SK-N-DZ (cell line): ENCODE measurements at regions not wholly inside any gene's neighbourhood (a gene's known extent, or its start where the extent isn't known, plus 50 kb on each side); places are given as distances from the start of the nearest gene placed in this dataset.
"Not testable (repeated sequence)": the region's sequence is repeated elsewhere in the genome, so short reads cannot be mapped to it uniquely, and the experiment has no call there.

Source experiments
- DNase-seq: peaks from one replicate; pipeline ENCODE4 v3.0.0-alpha.2; 2015; ENCODE audit warnings: low spot score

- no peak for DNase-seq
These were observed 122.8 kb upstream of the NOCT start for GRCh38 chr4:138892483-138893407.

- no peak for DNase-seq
These were observed 124.0 kb upstream of the NOCT start for GRCh38 chr4:138891631-138892031.

DNA sequence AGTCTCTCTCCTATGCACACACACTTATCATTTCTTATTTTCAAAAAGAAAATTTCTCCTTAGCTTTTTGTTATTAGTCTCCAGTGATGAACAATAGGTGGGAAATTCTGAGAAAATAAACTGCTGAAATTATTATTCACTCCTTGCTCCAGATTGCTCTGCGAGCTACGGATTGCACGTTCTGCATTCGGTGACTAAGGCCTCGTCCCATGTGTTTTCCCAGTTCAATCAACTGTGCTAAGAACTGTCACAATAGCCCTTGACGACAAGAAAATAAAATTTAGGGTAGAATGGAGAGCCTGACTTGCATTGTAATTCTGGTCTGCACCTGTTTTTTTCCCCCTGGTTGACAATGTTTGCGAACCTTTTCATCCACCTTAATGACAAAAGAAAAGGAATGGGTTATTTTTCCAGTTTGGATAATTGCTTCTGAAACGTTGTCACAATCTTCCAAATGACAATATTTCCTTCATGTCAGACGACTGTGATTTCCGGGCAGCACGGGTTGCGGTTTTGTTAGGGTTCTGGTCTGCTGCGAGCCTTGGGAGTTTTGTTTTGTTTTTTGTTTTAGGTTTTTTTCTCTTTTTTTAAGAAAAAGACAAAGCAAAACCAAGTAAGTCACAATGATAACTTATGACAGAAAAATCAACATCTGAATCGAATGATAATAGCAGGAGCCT is 124.5 kb upstream of the NOCT start:
- no peak for DNase-seq

DNA sequence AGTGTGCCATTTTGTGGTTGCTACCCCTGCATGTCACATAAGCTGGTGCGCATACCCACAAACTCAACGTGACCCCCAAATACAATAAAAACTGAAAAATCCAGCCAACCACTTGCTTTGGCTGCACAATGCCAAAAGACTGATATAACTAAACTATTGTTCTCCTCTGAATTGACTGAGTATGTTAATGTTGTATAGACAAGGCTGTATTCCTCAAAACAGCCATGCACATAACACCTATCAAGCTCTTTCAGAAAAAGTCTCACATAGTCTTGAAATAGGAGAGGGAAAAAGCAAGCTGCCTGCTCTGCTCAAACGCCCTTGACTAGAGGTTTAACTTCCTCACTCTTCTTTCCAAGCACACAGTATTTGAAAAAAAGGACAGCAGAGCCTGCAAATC is 126.4 kb upstream of the NOCT start:
- no peak for DNase-seq

GRCh38 chr4:138887741-138888140 is 127.8 kb upstream of the NOCT start:
- DNase-seq = no peak

GRCh38 chr4:138887341-138887740 is 128.2 kb upstream of the NOCT start:
- no peak for DNase-seq

DNA sequence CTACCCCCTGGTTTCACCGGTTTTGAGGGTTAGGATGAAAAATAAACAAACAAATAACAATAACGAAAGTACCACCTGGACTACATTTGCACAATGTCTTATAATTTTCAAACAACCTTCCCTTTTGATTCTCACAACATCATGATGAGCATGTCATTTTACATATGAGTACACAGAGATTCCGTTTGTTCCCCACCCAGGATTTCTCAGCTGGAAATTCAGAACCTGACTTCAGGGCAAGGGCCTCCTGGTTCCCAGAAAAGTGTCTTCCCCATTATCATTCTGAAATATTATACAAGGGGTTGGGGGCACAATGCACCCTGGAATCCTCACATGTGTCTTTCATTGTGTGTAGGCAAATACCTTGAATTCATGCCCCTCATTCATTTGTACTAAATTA is 135.8 kb upstream of the NOCT start:
- DNase-seq = no peak

DNA sequence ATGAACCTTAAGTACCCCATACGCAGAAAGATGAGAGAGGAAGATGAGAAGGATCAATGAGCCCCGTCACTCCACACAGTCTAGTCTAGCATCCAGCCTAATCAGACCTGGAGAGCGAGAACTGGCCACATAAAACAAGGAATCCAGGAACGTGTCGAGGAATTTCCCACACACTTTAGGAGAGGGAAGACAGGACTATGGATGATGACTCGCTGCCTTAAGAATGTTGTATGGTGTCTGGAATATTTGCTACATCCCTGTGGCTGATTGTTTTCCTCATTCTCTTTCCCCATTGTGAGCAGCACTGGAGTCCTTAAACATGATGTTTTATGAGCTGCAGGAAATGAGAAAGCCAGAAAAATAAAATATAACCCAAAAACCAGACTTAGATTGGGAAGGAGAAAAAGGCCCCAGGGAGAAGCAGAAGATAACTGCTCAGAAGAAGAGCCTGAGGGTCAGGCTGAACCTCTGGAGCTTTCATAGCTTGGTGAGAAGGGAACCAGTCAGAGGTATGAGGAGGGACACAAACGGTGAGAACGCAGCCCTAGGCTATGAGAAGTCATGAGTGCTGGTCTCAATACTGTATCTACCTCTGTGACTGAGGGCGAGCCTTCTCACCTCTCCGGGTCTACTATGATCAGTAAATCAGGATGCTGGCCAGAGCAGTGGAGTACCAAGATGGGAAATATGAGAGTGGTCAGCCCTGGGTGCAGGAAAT is 139.5 kb upstream of the NOCT start:
- no peak for DNase-seq

- DNase-seq = no peak
These were observed 144.1 kb upstream of the NOCT start for GRCh38 chr4:138871555-138871875.

DNA sequence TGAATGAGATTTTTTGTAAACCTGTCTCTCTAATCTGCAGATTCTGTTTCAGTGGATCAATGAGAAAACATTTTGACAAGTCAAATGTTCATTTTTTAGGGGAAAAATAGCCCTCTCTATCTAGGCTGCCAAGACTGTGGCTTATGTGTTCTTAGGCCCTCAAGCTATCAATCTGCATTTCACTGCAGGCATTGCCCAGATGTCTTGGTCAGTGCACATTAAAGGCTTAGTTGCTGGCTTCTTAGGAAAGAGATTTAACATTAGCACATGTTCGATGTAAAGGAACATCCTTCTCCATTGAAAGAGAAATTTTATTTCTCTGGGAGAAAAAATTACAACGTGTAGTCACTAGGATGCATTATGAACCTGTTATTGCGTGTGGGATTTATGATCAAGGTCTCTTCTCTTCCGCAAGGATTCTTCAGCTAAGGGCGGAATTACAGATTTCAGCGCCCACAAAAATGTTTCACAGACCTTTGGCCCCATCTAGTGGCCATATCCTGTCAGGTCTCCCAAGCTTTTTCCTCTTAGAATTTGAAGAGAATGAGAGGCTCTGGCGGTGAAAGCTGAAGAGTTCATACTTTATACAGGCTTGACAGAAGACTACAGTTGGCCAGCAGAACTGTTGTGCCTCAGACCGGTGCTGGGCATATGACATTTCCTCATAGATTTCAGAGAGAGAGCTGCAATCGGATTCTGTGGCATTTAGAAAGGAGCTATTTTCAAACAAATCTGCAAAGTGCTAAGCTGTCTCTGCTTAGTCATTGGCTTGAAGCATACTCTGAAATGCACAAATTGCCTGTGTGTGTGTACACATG is 144.6 kb upstream of the NOCT start:
- peak; percentile 68 for DNase-seq

- no peak for DNase-seq
These were observed 145.9 kb upstream of the NOCT start for GRCh38 chr4:138869631-138870030.

- DNase-seq = no peak
These were observed 146.4 kb upstream of the NOCT start for GRCh38 chr4:138869165-138869564.

DNA sequence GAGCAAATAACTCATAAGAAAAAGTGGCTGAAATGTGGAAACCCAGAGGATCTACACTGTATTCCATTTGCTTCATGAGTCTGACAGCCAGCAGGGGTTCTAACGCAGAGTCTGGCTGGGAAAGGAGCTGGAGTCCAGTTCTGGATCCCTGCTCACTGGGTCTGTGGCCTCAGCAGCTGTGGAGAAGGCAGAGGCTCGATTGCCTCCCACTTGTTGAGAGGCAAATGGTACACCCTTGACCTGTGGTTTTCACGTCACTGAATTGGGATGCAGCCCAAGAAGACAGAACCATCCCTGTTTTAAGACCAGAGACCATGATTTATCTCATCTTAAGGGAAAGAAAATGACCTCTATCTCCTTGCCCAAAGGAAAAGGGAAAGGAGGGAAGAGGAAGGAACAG is 147.0 kb upstream of the NOCT start:
- no peak for DNase-seq

GRCh38 chr4:138867404-138867803 is 148.2 kb upstream of the NOCT start:
- DNase-seq = no peak

- no peak for DNase-seq
These were observed 149.3 kb upstream of the NOCT start for GRCh38 chr4:138866314-138866713.

DNA sequence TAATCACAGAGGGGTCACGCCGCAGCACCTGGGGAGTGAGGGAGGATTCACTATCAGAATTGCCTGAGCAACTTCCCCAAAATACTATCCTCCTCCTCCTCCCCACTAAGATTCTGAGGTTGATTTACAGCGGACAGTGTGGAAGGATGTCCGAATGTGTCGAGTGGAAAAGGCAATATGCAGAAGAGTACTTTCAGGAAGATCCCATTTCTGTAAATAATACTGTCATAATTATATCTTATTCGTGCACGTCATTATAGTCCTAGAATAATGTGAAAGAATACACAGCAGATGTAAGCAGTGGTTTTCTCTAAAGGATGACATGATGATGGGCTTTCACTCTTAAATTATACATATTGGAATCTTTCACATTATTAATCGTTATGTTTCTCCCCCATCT is 149.8 kb upstream of the NOCT start:
- no peak for DNase-seq

GRCh38 chr4:138864961-138865720 is 150.4 kb upstream of the NOCT start:
- no peak for DNase-seq

DNA sequence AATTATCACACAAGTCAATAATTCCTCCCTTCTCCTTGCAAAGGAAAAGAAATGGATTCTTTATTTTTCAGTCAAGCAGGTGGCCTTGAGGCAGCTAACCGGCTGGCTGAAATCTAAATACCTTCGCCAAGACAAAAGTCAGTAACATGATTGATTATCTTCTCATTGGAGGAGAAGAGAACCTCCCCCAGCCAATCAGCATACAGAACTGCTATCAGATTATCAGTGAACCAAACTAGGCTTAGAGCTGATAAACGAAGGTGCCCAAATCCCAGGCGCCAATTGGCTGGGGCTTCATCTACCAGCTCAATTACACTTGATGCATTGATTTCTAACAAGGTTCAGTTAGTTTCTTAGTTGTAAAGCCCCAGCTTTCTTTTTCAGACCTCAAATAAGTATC is 152.4 kb upstream of the NOCT start:
- DNase-seq = no peak

DNA sequence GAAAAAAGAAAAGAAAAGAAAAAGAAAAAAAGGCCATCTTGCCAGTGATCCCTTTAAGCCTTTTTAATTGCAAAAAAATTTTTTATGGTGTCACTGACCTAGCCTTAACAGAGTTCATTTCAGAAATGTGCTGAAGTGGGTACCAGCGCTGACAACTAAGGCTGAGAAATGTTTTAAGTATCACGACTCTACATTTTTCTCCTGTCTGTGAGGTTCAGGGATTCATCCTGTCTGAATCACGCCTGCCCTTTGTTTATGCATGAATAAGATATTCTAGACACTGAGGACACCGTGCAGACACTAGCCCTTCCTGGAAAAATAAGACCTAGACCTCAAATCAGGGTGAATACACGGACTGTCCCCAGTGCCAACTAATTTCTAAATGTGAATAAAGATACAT is 154.4 kb upstream of the NOCT start:
- no peak for DNase-seq

DNA sequence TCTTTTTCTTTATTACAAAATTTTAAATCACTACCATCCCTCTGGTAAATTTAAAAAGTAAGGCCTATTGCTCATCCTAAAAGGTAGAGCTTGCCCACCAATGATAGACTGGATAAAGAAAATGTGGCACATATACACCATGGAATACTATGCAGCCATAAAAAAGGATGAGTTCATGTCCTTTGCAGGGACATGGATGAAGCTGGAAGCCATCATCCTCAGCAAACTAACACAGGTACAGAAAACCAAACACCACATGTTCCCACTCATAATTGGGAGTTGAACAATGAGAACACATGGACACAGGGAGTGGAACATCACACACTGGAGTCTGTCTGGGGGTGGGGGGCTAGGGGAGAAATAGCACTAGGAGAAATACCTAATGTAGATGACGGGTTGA is 155.2 kb upstream of the NOCT start:
- DNase-seq = not testable (repeated sequence)

GRCh38 chr4:138859254-138859653 is 156.3 kb upstream of the NOCT start:
- DNase-seq = no peak
